Epithelial cell of prostate (primary cell): ENCODE measurements at regions not wholly inside any gene's neighbourhood (a gene's known extent, or its start where the extent isn't known, plus 50 kb on each side); places are given as distances from the start of the nearest gene placed in this dataset.
"Not testable (repeated sequence)": the region's sequence is repeated elsewhere in the genome, so short reads cannot be mapped to it uniquely, and the experiment has no call there.

Experiments used
- DNase-seq: peaks from one replicate; pipeline ENCODE4 v3.0.0-alpha.2; 2011; ENCODE audit warnings: low read depth, low spot score
- H3K27ac ChIP-seq: fragments of 450-650 bp; 2 replicates; pipeline ENCODE4 v1.5.1; 2017; ENCODE audit warnings: mild to moderate bottlenecking

DNA sequence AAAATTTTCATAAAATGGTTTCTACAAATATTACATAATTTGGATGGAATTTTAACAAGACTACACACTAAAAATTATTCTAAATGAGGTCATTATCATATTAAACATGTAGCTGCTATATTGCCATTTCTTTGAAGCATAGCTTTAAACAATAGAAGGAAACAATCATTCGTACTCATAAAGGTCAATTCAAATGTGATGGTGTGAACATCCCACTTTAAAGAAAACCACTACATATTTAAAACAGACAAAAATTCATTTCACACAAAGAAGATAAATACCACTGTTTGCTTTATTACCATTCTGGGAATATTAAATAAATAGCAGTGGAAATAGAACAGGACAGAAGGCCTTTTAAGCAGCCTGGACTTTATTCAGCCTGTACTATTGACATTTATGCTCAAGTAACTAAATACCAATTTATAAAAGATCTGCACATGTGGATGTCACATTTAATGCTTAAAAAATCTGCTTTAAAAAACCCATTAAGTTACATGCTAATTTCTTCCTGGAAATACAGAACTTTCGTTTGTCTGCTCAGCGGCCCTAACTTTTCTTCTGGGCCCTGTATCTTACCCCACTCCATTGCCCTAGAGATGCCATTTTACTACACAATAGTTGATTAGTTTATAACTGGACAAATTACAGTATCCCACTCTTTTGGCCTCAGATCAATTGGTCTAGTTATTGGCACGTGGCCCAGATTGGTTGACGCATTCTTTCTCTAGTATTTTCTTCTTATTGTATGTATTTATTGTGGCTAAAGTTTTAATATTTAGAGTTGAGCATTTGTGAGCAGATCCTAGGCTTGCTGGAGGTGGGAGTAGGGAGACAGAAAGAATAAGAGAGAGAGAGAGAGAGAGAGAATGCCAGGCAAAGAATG lies 215.1 kb upstream of the SPRY2 start:
- DNase-seq: no peak
- H3K27ac ChIP-seq: no peak overlapping the region

DNA sequence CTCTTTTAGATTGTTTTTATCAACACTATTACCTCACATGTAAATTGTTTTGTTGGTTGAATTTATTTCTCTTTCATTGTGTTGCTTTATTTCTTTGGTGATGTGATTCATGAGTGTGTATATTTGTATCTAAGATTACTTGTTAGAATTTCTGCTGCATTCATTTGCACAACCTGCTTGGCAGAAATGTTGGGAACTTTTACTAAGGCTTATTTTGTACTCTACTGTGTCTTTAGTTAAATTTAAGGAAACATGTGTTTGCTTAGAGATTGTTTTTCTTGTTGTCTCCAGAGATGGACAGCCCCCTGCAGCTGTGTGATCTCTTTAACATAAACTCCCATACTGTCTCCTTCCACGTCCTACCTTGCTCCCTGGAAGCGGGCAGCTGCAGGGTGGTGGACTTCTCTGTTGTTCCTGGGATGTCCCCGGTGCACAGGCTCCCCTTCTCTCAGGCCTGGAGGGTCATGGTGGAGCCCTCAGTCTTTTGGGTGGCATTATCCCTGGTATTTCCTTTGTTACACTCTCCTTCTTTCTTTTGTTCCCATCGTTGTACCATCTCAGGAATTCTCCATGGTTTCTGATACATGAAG lies 212.0 kb upstream of the SPRY2 start:
- no peak for DNase-seq
- H3K27ac ChIP-seq: no peak overlapping the region

DNA sequence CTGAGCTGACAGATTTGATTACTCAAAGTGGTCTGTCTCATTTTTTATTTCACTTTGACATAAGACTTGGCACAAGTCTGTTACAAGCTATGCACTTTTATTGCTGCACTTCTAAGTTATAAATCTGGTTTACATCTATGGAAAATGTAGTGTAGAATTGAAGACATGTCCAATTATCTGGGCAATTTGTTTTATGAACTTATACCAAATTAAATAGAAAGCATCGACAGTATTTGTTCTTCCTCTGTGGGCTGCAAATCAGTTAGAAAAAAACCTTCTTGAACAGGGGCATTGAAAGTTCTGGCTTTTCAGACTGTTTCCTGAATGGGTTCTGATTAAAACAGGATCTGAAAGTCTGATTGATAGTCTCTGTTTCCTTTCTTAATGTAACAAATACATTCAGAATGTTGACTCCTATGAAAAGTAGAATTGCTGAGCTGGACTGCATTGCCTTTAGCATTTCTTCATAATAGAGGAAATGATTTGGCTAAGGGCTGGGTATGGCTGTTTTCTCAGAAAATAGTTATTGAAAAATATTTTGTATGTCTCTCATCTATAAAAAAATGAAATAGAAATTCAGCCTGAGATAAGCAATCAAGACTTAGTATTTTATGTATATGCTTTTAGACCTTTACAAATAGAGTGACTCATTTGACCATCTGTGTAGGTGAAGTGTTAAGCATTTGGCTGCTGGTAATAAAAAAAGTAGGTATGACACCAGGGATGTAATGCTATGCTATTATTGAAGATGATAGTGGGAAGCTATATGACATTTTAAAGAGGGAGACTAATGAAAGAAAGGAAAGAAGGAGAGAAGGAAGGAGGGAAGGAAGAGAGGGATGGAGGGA lies 210.9 kb upstream of the SPRY2 start:
- no peak for DNase-seq
- no peak overlapping the region for H3K27ac ChIP-seq

DNA sequence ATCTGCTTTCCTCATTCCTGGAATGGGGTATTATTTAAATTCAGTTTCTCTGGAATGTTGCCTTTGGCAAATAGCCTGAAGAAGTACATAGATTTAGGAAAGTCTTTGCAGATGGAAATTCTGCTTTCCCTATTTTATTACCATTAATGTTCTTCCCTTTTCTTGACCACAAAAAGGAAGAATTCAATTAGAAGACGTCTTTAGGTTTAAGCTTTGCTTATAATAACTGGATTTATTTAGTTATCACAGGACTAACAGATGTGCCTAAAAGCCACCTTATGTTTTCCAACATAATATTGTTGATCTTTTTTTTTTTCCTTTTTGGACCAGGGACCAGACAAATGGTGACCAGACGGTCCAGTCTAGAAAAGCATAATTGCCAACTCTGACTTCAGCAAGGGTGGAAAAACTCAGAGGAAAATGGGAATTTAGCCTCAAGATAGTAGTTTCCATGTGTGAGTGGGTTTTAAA lies 210.1 kb upstream of the SPRY2 start:
- no peak overlapping the region for H3K27ac ChIP-seq
- no peak for DNase-seq

DNA sequence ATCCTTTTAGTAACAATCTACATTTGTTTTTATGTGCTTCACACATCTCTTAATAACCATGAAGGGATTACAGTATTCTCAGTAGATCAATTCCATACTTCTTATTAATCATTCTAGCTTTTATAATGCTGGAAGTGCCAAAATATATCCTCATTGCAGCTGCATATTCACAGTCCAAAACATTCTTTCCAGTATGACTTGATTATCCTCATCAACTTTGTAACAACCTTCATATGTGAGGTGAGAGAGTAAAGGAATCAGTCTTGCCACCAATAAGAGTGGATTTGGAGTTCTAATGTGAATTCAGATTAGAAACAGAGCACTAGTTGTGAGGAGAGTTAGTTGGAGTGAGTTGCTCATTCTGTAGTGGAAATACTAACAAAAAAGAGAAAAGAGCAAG lies 208.0 kb upstream of the SPRY2 start:
- no peak for DNase-seq
- H3K27ac ChIP-seq: no peak overlapping the region

DNA sequence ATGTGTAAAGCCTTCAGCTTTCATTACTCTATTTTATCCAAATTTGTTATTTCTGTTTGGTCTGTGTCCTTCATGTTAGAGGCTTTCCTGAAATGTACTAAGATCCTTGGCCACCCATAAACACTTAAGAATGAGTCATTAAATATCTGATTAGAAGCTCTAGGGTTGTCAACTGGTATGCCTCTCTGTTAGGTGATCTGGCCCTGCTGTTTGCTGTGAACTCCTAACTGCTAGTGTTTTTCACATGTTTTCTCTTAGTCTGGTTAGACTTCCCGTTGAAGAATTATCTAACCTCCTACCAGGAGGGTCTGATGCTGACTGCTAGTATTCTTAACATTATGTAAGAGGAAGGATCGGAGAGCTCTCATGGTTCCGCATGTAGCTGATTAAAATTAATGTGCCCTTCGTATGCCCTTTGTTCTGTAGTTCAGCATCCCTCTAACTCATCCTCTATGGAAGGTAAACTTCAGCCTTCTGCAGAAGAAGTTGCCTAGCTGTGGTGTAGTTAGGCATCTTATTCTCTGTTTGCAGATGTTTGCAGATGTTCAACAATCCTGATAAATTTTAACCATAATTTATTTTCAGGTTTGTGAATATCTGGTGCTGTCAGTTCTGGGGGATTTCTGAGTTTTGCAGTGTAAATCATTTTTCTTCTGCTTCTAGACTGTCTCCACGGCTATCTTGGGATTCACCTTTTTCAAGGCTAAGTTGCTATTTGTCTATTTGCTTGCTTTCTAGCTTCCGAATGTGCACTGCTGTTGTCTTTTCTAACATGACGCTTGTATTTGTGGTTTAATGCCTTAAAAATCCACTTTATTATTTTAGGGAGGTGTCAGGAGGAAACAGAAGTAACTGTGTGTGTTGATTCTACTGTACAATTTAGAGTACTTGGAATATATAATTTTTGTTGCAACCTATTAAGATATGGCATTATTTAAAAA lies 207.2 kb upstream of the SPRY2 start:
- H3K27ac ChIP-seq: no peak overlapping the region
- no peak for DNase-seq

DNA sequence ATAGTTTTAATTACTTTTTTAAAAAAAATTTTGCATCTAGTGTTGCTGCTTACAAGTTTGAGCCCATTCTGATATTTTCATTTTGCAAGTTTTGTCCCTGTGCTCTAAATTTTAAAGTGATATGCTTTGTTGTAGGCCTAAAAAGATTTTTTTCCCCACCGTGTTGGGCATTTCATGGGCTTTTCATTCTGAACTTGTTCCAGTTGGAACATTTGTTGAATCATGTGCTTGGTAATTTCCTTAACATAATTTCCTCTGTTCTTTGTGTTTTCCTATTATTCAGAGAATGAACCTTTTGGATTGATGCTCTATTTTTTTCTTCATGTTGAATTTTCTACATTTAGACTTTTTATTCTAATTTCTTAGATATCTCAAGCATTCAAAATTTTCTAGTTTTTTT lies 206.4 kb upstream of the SPRY2 start:
- no peak for DNase-seq
- no peak overlapping the region for H3K27ac ChIP-seq

DNA sequence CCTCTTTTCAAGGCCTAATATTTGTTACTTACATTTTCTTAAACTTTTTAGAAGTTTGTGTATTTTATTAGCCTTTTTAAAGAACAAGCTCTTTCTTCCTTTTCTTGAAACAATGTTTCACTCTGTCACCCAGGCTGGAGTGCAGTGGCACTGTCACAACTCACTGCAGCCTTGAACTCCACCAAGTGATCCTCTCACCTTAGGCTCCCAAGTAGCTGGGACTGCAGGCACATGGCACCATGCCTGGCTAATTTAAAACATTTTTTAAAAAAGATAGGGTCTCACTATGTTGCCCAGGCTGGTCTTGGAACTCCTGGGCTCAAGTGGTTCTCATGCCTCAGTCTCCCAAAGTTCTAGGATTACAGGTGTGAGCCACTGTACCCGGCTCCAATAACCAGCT lies 192.2 kb upstream of the SPRY2 start:
- no peak overlapping the region for H3K27ac ChIP-seq
- no peak for DNase-seq

DNA sequence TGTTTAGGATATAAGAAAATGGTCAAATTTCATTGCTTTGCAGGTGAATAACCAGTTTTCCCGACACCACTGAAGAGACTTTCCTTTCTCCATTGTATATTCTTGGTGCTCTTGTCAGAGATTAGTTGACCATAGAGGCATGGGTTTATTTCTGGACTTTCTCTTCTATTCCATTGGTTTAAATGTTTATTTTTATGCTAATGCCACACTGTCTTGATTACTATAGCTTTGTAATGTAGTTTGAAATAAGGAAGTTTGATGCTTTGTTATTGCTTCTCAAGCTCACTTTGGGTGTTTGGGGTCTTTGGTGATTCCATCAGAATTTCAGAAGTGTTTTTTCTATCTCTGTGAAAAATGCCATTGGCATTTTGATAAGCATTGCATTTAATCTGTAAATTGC lies 190.0 kb upstream of the SPRY2 start:
- DNase-seq: no peak
- no peak overlapping the region for H3K27ac ChIP-seq

DNA sequence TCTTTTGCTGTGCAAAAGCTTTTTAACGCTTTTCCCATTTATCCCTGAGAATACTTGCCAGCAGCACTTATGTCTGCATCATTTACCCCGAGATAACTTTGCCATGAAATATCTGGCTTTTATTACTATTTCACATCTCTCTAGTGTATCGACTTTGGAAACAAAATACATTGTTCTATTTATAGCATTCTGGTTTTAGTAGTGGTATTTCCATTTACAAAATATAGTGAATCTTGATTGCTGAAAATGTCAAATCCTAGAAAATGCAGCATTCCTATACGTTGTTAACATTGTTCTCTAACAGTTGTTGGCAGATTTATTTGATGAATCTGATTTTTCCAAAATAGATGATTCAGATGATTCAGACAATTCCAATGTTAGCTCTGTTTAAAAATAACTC lies 189.3 kb upstream of the SPRY2 start:
- DNase-seq: no peak
- H3K27ac ChIP-seq: no peak overlapping the region

DNA sequence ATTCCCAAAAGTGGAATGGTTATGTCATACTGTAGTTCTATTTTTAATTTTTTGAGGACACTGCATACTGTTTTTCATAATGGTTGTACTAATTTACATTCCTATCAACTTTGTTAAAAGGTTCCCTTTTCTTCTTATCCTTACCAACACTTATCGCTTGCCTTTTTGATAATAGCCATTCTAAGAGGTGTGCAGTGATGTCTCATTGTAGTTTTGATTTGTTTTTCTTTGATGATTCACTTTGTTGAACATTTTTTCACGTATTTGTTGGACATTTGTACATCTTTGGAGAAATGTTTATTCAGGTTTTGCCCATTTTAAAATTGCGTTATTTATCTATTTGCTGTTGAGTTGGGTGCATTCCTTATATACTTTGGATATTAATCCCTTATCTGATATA lies 188.8 kb upstream of the SPRY2 start:
- no peak overlapping the region for H3K27ac ChIP-seq
- DNase-seq: no peak

DNA sequence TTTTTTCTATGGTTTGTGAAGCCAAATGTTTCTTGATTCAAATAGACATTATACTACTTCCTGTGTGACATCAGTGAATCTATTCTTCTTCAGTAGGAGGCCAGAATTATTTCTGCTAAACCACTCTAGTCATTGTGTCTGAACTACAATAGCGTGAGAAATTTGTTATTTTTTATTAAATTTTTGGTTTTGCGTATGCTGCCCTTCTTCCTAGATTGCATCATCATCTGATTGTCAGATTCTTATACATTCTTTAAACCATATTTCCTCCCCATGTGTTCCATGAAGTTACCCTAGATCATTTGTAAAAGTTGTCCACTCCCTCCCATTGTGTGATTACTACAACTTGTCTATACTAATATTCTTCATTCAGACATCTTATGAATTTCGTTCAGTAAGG lies 187.8 kb upstream of the SPRY2 start:
- H3K27ac ChIP-seq: no peak overlapping the region
- DNase-seq: no peak

DNA sequence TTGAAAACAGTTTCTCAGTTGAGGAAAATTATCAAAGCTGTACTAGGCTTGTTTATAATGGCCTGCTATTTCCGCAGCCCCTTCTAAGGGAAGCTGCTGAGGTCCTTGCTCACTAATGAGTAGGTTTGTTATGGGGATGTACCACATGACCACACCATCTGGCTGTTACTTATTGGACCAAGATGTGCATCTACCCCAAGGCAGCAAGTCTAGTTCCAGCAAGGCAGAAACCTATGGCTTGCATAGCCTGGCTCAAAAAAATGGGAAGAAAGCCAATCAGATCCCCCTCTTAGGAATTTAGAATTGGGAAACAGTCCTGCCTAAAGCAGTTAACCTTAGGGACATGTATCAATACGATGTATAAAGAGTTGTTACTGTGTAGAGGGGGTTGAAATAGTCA lies 186.5 kb upstream of the SPRY2 start:
- DNase-seq: no peak
- H3K27ac ChIP-seq: no peak overlapping the region

DNA sequence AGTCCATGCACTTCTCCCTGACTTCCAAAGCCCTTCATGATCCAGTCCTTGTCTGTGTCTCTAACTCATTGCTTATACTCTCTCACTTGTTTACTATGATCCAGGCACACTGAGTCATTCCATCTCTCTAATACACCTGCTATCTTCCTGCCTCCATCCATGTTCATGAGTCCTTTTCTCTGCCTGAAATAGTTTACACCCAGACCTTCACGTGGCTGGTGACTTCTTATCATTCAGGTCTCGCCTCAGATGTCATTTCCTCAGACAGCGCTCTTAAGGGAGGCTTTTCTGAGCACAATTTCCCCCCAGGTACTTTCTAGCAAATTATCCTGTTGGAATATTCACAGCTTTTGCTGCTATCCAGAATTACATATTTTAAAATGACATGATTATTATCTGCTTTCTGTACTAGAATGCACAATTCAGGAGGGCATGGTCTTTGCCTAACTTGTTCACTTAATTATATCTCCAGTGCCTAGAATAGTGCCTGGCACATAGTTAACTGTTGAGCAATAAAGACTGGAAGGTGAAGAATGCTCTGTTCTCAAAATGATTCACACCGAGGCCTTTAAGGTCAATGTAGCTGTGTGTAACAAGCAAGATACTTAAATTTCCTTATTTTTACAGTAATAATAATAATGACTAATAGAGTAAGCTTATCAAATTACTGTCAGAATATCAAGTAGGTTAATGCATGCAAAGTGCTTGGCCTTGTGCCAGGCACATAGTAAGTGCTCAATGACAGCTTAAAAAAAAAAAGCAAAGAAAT lies 183.7 kb upstream of the SPRY2 start:
- DNase-seq: no peak

DNA sequence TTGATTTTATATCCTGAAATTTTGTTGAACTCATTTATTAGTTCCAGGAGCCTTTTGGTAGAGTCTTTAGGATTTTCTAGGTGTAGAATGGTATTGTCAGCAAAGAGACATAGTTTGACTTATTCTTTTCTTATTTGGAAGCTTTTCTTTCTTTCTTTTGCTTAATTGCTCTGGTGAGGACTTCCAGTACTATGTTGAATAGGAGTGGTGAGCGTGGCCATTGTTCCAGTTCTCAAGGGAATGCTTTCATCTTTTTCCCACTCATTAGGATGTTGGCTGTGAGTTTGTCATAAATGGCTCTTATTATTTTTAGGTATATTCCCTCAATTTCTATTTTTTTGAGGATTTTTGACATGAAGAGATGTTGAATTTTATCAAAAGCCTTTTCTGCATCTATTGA lies 182.2 kb upstream of the SPRY2 start:
- DNase-seq: no peak

More for the DNA sequence above, 183.7 kb upstream of the SPRY2 start:
- H3K27ac ChIP-seq: no peak overlapping the region

DNA sequence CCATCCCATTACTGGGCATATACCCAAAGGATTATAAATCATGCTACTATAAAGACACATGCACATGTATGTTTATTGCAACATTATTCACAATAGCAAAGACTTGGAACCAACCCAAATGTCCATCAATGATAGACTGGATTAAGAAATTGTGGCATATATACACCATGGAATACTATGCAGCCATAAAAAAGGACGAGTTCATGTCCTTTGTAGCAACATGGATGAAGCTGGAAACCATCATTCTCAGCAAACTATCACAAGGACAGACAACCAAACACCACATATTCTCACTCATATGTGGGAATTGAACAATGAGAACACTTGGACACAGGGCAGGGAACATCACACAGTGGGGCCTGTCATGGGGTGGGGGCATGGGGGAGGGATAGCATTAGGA lies 181.5 kb upstream of the SPRY2 start:
- DNase-seq, H3K27ac ChIP-seq: not testable (repeated sequence)

More for the DNA sequence above, 182.2 kb upstream of the SPRY2 start:
- no peak overlapping the region for H3K27ac ChIP-seq

DNA sequence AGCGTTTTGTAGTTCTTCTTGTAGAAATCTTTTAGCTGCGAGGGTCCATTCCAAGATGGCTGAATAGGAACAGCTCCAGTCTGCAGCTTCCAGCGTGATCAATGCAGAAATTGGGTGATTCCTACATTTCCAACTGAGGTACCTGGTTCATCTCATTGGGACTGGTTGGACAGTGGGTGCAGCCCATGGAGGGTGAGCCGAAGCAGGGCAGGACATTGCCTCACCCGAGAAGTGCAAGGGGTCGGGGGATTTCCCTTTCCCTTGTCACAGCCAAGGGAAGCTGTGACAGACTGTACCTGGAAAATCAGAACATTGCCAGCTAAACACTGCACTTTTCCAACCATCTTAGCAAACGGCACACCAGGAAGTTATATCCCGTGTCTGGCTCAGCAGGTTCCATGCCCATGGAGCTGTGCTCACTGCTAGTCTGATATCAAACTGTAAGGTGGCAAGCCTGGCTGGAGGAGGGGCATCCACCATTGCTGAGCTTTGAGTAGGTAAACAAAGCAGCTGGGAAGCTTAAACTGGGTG lies 176.0 kb upstream of the SPRY2 start:
- H3K27ac ChIP-seq: no peak overlapping the region
- DNase-seq: no peak

DNA sequence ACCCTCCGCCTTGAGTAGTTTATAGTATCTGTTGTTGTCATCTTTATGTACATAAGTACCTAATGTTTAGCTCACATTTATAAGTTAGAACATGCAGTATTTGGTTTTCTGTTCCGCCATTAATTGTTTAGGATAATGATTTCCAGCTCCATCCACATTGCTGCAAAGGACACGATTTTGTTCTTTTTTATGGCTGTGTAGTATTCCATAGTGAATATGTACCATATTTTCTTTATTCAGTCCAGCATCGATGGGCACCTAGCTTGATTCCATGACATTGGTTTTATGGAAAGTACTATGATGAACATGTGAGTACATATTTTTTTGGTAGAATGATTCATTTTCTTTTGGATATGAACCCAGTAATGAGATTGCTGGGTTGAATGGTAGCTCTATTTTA lies 174.4 kb upstream of the SPRY2 start:
- DNase-seq: no peak
- H3K27ac ChIP-seq: no peak overlapping the region

DNA sequence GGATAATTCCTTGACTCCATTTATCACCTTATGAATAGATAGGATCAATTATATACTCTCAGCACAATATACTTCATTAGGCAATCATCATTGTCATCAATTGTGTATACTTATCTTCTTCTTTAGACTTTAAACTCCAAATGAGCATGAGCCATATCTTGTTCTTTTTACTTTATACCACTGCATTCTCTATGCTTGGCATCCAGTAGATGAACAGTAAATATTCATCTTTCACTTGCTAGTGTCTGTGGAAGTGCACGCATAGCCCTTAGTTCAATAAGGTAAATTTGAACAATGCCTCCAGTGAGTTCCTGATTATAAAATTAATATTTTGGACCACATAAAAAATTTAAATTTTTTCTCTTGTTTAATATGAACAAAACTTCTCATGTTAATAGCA lies 172.3 kb upstream of the SPRY2 start:
- no peak for DNase-seq
- H3K27ac ChIP-seq: no peak overlapping the region
